HG03558 (cell line): ENCODE measurements at regions not wholly inside any gene's neighbourhood (a gene's known extent, or its start where the extent isn't known, plus 50 kb on each side); places are given as distances from the start of the nearest gene placed in this dataset.

ENCODE experiments used
- ATAC-seq: cut with Tn5 transposase; IDR thresholded peaks from one replicate; pipeline ENCODE4 v1.9.1; 2021; ENCODE audit warnings: moderate number of reproducible peaks; ENCODE audit not compliant: unreplicated experiment; ENCODE audit errors: extremely low read depth

DNA sequence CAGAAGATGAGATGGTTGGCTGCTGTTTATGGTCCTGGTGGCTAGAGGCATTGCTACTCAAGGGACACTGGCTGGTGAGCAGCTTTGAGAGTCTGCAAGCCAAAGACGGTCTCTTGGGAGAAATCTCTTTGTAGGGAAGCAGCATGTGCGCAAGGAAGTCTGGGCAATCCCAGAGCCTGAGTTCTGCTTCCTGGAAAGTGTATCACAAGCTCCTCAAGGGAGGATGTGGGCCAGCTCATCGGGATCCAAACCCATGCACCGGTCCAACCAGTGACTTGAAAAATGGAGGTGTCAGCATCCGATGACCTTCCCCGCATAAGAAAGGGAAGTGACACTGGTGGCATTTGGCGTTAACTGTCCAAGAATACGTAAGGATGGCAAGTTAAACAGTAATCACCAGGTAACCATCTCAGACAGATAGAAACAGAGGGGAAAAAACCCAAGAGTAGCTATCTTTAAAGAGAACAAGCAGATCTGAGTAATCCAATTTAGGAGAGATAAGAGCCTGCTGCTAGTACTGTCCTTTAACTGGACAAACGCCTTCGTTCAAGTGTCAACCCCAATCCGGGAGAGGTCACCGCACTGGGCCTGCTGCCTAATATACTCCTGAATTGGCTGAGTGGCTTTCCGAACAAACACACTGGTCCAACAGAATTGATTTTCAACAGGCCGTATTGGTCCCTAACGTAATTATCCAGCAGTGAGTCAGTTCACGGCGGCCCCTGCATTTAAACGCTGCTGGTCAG is 303.0 kb upstream of the ZFHX3 start:
- no peak for ATAC-seq

DNA sequence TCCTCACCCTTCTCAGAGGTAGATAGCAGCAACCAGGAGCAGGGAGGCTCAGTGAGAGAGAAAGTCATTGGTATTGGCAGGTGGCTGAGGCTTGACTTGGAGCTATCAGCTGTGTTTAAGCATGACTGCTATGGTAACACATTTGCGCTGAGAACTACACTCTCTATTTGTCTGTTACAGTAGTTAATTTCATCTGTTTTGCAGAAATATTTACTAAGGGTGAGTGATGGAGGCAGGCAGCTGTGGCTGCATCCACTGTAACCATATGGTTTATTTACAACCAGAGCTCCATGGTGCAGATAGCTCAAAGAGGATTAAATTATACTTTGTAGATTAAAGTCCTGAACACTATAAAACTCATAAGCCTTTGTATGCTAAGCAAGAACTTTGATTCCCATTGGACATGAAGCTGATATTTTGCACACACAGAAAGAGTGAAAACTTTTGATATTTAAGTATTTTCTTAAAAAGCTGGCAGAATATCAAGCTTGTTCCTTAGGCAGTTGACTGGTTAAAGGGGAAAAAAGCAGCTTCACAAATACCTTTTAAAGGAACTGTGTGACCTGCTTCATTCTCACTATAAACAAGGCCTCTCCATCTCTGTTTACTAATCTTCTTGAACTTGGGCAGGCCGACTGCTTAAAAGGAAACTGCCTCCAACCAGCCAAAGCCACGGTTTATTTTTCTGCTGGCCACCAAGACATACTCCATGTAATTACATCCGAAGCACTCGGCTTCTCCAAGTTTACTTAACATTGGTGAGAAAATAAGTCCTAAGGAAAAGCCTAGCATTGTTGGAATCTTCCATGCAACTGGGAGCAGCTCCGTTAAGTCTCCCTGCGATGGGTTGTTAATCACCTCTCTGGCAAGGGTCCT is 299.8 kb upstream of the ZFHX3 start:
- ATAC-seq: no peak

DNA sequence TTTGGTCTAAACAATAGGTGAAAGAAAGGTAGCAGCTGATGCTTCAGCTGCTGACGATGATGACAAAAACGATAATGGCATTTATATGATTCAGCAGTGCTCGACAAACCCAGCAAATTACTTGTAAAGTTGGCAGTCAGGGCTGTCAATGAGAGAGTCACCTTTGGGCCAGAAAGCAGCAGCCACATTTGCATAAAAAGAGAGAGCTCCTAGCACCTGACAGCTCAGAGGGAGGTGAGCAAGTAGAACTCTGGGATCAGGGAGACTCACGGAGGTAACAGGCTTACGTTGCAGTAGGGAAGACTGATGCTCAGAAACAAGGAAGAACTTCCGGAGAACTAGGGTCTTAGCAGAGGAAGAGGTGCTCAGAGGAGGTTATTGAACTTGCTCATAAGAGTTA is 291.9 kb upstream of the ZFHX3 start:
- ATAC-seq: no peak

DNA sequence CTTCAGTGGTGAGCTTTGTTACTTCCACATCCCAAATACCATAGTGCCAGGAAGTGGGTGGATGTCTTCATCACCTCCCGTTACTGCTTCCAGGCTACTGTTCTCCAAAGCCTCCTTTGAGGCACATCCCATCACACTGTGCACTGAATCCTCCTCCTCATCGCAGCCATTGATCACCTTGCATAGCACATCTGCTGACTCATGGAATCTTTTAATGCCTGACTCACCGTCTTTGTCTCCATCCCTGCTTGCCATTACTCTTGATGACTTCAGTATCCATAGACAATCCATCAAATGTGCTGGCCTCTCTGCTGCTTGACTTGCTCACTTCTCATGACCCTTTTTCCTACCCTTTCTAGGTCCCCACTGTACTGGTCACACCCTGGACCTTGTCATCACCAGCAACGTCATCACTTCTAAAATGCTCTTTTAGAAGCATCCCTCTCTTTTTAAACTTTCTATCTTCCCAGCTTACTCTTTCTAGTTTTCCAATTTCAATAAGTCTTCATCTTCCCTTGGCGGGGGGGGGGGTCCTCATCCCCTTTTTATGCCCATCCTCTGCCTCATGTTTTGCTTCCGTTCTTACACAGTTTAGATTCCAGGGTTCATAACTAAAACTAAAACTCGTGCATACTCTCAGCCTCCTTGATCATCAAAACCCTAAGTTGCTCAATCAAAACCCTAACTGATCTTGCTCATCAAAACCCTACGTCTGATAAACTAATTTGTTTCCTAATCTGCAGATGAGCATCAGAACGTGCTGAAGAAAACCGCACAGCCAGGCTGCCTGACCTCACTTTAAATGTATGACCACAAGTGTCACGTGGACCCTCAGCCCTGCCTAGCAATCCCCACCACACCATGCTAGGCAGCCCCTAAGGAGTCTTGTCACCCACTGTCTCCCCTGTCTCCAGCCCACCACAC is 289.7 kb upstream of the ZFHX3 start:
- no peak for ATAC-seq

DNA sequence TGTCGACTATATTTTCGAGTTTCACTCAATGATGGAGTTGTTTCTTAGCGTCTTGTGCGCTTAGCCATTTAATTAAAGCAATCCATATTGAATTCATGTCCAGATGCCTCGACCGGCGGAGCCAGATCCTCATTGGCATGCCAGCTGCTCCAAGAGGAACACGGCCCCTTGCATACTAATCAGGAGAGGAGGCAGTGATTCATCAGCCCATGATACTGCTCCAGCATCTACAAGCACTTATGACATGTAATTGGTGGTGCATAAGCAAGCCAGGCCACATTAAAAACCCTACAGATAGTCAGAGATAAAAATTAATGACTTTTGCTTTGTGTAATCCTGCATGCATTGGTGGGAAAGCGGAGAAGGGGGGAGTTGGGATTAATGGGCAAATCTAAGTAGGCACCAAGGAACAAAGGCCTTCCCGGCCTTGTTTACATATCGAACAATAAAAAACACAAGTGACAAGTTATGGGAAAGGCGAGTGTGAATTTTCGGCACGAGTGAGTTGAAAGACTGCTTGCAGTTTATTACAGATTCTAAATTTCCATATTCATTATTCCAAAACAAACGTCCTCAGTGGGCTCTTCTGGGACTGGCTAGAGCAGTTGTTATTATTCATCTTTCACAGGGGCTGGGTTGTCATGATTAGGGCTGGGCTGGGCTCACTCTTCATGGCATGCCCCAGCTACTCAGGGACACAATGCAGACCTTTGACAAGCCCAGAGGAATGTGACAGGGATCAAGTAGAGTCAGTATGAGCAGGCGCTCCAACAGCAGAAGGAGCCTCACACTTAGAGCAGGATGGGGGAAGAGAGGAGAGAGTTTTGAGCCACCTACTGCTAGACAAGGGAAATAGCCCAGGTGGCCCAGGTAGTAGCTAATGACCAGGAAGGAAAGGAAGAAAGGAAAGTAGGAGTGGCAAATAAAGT is 281.7 kb upstream of the ZFHX3 start:
- no peak for ATAC-seq

DNA sequence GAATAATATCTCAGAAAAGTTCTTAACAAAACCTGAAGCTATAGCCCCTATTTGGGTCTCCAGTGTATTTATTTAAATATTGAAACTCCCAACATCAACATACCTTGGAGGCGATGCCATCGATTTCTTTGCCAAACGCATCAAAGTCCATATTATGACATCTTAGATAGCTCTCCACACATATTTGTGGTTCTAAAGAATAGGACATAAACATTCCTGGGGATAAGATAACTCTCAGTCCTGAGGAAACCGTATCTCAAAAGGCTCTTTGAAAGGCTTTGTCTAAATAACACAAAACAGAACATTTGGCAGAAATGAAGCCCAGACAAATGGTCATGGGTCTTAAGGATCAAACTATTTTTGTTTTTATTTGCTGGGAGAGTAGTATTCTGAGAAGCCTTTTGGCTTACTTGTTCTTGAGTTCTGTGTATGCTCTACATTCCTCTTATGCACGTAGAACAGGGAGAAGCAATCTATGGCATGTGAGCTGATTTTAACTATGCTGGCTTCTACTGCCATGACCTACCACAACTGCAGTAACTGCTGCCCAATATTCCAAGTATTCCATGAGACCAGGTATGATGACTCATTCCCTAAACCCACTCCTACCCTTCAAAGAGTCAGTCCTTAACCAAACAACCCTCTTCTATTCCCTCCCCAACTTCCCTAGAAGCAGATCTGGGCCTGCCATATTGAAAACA is 279.0 kb upstream of the ZFHX3 start:
- no peak for ATAC-seq

DNA sequence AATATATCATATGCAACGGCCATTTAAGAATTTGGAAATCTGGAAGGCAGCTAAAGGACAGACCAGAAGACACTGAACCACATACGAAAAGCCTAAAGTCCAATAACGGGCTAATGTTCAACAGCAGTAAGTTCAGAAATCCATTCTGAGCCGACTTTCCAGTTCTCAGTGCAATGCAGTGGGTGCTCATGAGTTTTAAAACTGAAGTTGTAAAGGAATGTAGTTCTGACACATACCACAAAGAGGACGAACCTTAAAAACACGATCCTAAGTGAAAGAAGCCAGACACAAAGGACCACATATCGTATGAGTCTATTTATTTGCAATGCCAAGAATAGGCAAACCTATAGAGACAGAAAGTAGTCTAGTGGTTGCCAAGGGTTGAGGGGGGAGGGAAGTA is 278.3 kb upstream of the ZFHX3 start:
- no peak for ATAC-seq

DNA sequence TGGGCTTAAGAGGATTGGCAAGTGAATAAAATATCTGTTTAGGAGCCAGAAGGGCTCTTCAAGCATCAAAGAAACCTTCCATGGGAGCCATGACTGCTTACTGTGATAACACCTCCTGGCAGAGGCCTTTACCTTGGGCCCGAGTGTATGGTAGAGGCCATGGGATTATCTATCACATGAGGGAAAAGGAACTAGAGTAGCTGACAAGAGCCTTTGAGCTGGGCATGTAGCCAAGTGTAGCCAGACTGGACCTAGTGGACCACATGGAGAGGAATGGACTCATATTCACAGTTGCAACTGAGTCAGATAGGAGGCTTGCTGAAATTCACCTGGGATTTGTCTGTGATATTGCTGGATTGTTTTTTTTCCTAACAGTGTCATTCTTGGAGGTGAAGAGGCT is 276.0 kb upstream of the ZFHX3 start:
- ATAC-seq: no peak

DNA sequence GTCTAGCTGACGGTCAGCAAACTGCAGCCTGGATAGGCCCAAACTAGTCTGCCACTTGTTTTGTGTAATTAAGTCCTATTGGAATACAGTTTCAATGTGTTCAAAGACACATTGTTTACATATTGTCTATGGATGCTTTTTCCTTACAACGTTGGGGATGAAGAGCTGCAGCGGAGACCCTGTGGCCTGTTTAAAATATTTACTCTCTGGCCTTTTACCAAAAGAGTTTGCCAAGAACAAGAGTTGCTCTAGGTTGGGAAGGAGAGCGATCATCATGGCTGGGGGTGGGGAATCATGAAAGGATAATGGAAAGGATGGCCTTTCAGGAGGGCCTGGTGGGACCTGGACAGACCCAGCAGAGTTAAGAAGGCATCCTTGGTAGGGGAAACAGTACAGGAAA is 274.9 kb upstream of the ZFHX3 start:
- ATAC-seq: no peak

DNA sequence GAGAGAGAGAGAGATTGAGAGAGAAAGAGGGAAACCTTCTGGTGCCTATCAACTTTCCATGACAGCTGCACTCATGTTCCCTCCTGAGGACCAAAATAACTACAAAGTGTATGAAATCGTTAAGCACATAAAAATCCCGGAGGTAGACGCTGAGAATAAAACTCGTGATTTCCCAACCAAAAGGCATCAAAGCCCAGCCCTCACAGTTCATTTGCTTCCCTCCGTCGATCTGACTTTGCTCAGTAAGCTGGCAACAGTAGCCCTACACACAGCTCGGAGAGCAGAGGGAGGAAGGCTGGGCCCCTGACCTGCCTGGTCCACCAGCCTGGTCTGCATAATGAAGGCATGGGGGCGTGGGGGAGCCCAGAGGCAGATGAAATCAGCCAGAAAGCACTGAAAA is 273.9 kb upstream of the ZFHX3 start:
- ATAC-seq: no peak

DNA sequence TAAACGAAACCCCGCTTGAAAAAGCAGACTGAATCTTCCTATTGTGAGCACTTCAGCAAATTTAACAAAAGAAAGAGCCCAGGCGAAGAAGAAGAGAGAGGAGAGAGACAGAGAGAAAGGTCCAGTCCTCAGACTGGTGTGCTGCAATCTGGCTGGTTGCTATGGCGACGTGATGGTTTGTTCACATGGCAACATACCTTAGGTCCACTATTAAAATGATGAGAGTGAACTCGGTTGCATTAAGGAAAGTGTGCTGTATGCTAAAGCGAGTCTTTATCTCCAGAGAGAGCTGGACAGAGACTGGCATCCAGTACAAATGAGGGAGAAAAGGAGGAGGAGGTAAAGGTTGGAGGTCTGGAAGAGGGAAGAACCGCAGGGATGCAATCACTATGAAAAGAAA is 271.8 kb upstream of the ZFHX3 start:
- no peak for ATAC-seq

DNA sequence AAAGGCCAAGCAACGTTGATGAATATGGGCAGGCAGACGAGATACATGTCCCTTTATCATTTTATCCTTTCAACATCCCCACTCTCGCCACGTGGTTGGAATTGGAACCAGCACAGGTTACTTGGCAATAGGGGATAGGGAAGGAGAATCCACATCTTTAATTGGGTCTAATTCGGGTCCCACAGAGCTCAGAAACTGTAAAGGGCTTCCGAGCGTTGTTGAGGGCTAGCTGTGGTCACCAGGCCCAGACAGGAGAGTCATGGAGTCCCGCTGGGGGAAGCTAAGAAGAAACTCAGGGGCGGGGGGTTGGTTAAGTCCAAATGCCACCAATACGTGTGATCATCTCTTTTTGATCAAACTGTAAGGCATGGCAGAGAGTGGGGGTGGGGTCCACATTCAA is 271.3 kb upstream of the ZFHX3 start:
- ATAC-seq: no peak

DNA sequence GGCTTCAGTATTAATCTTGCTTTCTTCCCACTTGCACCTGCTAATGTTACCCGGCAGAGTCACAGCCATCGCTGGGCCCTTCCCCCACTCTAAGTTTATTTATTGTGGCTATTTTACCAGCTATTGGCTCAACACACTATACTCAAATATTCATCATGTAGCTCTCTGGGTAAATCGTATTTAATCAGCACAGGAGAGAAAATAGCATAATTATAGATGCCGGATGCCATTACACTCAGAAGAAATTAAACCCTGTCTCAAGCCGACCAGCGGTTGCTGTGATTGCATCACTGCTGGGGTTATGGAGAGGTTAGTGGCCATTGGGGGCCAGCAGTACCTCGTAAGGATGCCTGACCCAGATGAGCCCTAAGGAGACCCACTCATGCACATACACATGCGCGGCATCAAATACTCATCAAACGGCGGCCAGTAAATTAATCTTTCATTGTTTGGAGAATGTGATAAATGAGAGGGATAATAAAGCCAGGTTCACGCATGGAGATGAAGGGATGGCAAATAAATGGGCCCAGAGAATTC is 269.5 kb upstream of the ZFHX3 start:
- no peak for ATAC-seq

DNA sequence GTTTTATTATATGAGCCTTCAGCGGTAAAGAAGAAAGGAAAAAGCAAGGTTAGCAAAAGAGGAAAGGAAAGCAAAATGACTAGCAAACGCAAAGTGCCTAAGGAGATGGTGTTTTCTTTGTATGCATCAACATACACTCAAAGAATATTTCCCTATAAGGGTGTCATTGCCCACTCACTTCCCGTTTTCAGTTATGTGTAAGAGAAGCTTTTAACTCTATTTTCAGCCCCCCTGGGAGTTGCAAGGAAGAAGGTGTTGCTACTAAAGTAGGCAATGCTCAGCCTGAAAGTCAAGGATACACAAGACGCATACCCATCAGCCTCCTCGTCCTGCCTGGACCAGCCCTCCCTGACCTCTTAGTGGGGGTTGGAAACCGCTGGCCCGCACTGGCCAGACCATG is 267.7 kb upstream of the ZFHX3 start:
- peak; percentile 84 for ATAC-seq

DNA sequence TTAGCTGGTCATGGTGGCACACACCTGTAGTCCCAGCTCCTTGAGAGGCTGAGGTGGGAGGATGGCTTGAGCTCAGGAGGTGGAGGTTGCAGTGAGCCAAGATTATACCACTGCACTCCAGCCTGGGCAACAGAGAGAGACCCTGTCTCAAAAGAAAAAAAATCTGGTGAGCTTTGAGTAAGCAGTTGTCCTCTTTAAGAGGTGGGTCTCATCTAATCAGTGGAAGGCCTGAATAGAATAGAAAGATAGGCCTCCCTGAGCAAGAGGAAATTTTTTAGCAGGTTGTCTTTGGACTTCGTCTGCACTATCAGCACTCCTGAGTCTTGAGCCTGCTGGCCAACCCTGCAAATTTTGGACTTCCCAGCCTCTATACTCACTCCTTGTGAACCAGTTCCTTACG is 266.0 kb upstream of the ZFHX3 start:
- no peak for ATAC-seq

DNA sequence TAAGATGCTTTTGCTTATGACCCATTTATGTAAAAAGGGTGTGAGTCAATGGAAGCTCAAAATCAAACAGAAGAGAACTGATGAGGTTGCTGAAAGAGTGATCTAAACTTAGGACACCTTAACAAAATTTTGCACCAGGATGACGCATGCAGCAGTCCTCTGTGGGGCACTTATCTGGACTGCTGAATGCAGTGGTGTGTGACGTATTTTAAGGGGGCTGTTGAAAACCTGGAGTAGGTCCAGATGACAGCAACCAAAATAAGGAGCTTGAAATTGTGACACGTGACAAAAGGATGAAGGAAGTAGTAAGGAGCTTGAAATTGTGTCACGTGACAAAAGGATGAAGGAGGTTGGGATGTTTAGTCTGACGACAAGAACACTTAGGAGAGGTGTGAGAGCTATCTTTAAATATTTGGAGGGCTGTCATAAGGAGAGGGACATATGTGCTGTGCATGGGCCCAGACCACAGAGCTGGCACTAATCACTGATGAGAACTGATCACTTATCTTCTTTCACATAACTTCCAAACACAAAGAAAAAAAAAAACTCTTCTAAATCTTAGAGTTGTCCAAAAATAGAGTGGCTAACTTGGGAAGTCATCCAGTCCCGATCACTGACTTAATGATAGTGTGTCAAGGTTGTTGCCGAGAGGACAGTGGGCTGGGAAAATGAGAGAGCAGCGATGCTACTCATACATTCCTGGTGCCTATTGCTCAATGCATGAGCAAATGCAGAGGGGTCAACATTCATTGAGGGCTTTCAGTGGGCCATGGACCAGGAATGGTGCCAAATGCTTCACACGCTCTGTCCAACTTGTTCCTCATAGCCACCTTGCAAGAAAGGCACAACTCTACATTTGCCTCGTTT is 264.2 kb upstream of the ZFHX3 start:
- ATAC-seq: no peak

DNA sequence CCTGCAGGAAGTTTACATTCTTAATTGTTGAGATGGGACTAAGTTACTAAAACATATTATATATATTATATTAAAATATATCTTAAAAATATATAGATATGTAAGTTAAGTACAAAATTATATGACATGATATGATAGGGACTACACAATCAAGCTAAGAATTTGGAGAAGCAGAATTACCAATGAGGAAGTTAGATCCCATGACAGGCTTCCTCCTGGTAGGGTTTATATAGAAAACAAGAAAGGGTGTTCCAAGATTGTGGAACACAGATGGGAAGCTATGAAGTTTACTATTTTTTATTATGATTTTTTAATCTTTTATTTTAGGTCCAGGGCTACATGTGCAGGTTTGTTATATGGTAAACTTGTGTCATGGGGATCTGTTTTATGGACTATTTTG is 260.8 kb upstream of the ZFHX3 start:
- no peak for ATAC-seq

DNA sequence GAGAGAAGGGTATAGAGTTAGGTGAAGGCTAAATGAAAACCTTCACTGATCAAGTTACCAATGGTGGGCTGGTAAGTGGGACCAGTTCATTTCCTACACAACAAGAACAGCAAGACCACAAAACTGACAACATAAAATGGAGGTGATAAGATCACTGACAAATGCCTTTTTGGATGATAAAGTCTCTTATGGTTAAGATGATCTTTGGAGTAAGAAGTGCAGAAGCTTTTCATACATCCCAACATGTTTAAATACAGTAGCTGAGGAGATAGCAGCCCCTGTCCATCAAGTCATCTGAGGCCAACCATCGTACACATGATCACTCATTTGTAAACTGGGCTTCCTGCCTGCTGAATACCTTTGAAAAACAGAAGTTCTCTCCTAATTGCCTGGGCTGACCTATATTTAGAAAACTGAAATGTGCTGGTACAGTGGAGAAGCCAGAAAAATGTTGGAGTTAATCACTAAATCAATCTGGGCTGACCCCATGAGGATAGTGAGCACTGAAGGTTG is 259.0 kb upstream of the ZFHX3 start:
- no peak for ATAC-seq
